ENCODE measurements at regions not wholly inside any gene's neighbourhood (a gene's known extent, or its start where the extent isn't known, plus 50 kb on each side); places are given as distances from the start of the nearest gene placed in this dataset.

DNA sequence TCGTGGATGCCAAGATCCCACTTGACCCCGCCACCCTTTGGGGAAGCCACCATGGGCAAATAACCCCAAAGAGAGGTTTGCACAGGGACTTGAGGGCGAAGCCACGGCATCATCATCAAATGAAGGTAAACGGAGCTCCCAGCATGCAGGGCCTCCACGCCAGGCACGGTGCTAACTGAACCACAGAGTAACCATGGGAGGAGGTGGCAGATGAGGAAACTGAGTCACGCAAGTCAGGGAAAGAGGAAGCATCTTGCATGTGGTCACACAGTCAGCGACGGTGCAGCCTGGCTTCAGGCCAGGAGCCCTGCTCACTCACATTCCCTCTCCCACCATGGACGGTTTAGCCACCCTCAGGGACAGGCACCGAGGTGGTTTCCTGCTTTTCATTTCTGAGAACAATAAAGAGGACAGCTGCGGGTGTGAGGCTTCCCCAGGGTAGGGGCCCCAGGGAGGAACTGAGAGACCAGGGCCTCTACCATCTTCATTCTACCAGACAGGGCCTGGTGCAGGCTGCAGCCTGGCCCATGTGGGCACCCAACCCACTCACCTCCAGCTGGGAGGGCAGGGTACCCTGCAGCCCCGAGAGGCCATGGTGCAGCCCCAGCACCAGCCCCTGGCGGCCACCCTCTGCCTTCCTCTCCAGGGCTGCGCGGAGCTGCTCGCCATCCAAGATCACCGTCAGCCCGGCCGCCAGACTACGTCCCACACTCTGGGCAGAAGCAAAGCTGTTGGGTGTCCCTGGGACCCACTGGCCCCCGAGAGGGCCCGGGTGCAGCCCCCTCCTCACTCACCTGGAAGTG is 78.3 kb downstream of the RMI2 start:
- TF ChIP-seq, protein P1, sequence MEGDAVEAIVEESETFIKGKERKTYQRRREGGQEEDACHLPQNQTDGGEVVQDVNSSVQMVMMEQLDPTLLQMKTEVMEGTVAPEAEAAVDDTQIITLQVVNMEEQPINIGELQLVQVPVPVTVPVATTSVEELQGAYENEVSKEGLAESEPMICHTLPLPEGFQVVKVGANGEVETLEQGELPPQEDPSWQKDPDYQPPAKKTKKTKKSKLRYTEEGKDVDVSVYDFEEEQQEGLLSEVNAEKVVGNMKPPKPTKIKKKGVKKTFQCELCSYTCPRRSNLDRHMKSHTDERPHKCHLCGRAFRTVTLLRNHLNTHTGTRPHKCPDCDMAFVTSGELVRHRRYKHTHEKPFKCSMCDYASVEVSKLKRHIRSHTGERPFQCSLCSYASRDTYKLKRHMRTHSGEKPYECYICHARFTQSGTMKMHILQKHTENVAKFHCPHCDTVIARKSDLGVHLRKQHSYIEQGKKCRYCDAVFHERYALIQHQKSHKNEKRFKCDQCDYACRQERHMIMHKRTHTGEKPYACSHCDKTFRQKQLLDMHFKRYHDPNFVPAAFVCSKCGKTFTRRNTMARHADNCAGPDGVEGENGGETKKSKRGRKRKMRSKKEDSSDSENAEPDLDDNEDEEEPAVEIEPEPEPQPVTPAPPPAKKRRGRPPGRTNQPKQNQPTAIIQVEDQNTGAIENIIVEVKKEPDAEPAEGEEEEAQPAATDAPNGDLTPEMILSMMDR (conservative IDR thresholded peaks at IDR 0.05; ENCODE audit: low read length): no peak
- TF ChIP-seq EZH2phosphoT487 (IDR thresholded peaks at IDR 0.05; ENCODE audit: borderline replicate concordance, low read depth, low read length): no peak
